Liver (tissue), 3 donors: ENCODE measurements at regions not wholly inside any gene's neighbourhood (a gene's known extent, or its start where the extent isn't known, plus 50 kb on each side); places are given as distances from the start of the nearest gene placed in this dataset.

Experiments
- EGR1 ChIP-seq, 2 donors: IDR thresholded peaks; 2 replicates each; pipeline ENCODE4 v1.6.1; 2016 to 2018; ENCODE audit warnings: antibody characterized with exemption in 2 of 2, low read depth in 2 of 2
- GABPA ChIP-seq, 2 donors: IDR thresholded peaks in 1 of 2; conservative IDR thresholded peaks in 1 of 2; 2 replicates each; pipeline ENCODE4 v1.6.1; 2016; ENCODE audit warnings: antibody characterized with exemption in 2 of 2, mild to moderate bottlenecking in 1 of 2, moderate library complexity in 1 of 2
- RXRA ChIP-seq, 2 donors: IDR thresholded peaks; 2 replicates each; pipeline ENCODE4 v1.6.1; 2017 to 2018; ENCODE audit warnings: antibody characterized with exemption in 2 of 2, mild to moderate bottlenecking in 1 of 2
- SP1 ChIP-seq: IDR thresholded peaks from 2 replicates; pipeline ENCODE4 v1.6.1; 2018; ENCODE audit warnings: antibody characterized with exemption, mild to moderate bottlenecking
- TAF1 ChIP-seq: conservative IDR thresholded peaks from 2 replicates; pipeline ENCODE4 v1.6.1; 2016; ENCODE audit warnings: antibody characterized with exemption, mild to moderate bottlenecking
- YY1 ChIP-seq: IDR thresholded peaks from 2 replicates; pipeline ENCODE4 v1.6.1; 2016; ENCODE audit warnings: antibody characterized with exemption, mild to moderate bottlenecking
- TF ChIP-seq, protein P1 (sequence below): fragments of 150-350 bp; IDR thresholded peaks from 2 replicates; pipeline ENCODE4 v1.5.1; 2017; ENCODE audit warnings: improper control_type of control experiment, low read depth, low read length; ENCODE audit not compliant: missing input control
- TF ChIP-seq, protein P2 (sequence below): IDR thresholded peaks from 2 replicates; pipeline ENCODE4 v1.6.1; 2016; ENCODE audit warnings: antibody characterized with exemption
- TF ChIP-seq, protein P3 (sequence below): IDR thresholded peaks from 2 replicates; pipeline ENCODE4 v1.6.1; 2016; ENCODE audit warnings: antibody characterized with exemption, mild to moderate bottlenecking
- donor health status: healthy.
- donor health status: healthy.

DNA sequence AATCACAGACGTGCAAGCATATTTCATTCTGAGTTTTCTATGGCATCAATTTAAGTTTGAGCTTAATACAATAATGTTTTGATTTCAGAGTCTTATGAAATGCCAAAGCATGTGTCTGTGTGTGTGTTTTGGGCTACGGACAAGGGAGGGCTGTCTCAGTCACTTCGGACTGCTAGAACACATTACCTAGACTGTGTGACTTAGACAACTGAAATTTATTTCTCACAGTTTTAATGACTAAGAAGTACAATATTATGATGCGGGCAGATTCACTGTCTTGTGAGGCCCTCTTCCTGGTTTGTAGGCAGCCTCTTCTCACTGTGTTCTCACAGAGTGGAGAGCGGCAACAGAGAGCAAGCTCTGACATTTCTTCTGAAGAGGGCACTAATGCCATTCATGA lies 1202.0 kb downstream of the EFNB2 start:
- TF ChIP-seq, protein P1, sequence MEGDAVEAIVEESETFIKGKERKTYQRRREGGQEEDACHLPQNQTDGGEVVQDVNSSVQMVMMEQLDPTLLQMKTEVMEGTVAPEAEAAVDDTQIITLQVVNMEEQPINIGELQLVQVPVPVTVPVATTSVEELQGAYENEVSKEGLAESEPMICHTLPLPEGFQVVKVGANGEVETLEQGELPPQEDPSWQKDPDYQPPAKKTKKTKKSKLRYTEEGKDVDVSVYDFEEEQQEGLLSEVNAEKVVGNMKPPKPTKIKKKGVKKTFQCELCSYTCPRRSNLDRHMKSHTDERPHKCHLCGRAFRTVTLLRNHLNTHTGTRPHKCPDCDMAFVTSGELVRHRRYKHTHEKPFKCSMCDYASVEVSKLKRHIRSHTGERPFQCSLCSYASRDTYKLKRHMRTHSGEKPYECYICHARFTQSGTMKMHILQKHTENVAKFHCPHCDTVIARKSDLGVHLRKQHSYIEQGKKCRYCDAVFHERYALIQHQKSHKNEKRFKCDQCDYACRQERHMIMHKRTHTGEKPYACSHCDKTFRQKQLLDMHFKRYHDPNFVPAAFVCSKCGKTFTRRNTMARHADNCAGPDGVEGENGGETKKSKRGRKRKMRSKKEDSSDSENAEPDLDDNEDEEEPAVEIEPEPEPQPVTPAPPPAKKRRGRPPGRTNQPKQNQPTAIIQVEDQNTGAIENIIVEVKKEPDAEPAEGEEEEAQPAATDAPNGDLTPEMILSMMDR, result no peak
- no peak for TF ChIP-seq EGR1 (IDR thresholded peaks at IDR 0.05; ENCODE audit: low read depth in 2 of 2)
- TF ChIP-seq RXRA (IDR thresholded peaks at IDR 0.05), result no peak
- no peak for TF ChIP-seq TAF1
- TF ChIP-seq GABPA (IDR thresholded peaks at IDR 0.05 in 1 of 2, conservative IDR thresholded peaks at IDR 0.05 in 1 of 2), result no peak
- TF ChIP-seq SP1, result no peak
- TF ChIP-seq, protein P2, sequence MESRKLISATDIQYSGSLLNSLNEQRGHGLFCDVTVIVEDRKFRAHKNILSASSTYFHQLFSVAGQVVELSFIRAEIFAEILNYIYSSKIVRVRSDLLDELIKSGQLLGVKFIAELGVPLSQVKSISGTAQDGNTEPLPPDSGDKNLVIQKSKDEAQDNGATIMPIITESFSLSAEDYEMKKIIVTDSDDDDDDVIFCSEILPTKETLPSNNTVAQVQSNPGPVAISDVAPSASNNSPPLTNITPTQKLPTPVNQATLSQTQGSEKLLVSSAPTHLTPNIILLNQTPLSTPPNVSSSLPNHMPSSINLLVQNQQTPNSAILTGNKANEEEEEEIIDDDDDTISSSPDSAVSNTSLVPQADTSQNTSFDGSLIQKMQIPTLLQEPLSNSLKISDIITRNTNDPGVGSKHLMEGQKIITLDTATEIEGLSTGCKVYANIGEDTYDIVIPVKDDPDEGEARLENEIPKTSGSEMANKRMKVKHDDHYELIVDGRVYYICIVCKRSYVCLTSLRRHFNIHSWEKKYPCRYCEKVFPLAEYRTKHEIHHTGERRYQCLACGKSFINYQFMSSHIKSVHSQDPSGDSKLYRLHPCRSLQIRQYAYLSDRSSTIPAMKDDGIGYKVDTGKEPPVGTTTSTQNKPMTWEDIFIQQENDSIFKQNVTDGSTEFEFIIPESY, result no peak
- TF ChIP-seq YY1, result no peak
- TF ChIP-seq, protein P3, sequence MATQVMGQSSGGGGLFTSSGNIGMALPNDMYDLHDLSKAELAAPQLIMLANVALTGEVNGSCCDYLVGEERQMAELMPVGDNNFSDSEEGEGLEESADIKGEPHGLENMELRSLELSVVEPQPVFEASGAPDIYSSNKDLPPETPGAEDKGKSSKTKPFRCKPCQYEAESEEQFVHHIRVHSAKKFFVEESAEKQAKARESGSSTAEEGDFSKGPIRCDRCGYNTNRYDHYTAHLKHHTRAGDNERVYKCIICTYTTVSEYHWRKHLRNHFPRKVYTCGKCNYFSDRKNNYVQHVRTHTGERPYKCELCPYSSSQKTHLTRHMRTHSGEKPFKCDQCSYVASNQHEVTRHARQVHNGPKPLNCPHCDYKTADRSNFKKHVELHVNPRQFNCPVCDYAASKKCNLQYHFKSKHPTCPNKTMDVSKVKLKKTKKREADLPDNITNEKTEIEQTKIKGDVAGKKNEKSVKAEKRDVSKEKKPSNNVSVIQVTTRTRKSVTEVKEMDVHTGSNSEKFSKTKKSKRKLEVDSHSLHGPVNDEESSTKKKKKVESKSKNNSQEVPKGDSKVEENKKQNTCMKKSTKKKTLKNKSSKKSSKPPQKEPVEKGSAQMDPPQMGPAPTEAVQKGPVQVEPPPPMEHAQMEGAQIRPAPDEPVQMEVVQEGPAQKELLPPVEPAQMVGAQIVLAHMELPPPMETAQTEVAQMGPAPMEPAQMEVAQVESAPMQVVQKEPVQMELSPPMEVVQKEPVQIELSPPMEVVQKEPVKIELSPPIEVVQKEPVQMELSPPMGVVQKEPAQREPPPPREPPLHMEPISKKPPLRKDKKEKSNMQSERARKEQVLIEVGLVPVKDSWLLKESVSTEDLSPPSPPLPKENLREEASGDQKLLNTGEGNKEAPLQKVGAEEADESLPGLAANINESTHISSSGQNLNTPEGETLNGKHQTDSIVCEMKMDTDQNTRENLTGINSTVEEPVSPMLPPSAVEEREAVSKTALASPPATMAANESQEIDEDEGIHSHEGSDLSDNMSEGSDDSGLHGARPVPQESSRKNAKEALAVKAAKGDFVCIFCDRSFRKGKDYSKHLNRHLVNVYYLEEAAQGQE, result no peak
